M059J (cell line): ENCODE measurements at regions not wholly inside any gene's neighbourhood (a gene's known extent, or its start where the extent isn't known, plus 50 kb on each side); places are given as distances from the start of the nearest gene placed in this dataset.
"Not testable (repeated sequence)": the region's sequence is repeated elsewhere in the genome, so short reads cannot be mapped to it uniquely, and the experiment has no call there.

Experiments
- DNase-seq: peaks from one replicate; pipeline ENCODE4 v3.0.0-alpha.2; 2012; ENCODE audit warnings: low read depth

DNA sequence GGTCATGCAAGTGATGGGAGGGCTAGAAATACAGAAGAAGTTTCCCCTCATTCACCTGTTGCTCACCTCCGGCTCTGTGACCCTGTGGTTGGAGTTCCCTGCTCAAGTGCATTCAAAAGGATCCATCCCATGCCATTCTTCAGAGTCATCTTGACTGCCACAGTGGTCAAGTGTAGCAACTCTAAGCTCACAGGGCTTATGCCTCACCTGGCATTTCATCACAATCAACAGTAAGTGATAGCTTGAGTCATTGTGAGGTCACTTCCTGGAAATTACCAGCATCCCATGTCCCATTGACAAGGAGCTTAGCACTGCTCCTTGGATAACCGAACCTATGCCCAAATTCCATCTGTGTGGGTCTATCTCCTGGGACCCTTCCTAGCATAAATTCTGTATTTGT is 55.6 kb downstream of the OR4C45 start:
- DNase-seq = peak; percentile 20

DNA sequence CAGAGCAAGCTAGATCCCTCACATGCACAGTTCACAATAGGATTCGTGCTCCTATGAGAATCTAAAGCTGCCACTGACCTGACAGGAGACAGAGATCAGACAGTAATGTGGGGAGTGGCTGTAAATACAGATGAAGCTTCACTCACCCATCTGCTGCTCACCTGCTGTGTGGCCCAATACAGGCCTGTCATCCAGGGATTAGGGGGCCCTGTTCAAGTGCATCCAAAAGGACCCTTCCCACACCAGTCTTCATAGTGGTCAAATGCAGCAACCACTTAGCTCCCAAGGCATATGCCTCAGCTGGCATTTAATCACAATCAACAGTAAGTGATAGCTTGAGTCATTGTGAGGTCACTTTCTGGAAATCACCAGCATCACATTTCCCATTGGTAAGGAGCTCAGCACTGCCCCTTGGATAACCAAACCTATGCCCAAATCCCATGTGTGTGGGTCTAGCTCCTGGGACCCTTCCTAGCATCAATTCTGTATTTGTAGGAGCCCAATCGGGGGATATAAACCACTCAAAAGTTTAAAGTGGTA is 65.6 kb downstream of the OR4C45 start:
- DNase-seq = peak; percentile 5

- DNase-seq = no peak
These were observed 70.2 kb downstream of the OR4C45 start for GRCh38 chr11:50102916-50103315.

DNA sequence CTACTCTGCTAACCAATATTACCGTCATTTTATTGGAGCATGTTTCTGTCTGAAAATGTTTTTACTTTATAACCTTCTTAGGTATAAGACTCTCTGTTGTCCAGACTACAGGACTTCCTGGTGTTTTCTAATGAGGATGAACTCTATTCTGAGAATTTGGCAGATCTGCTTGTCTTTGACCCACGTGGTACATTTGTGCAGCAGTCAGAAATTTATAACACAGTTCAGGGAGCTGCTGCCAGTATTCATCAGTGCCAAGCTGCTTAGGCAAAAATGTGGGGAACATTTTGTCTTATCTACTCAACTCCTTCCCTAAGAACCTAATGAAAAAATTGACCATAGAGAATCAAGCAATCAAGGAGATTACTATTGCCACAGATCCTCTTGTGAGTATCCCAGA is 108.0 kb downstream of the OR4C45 start:
- DNase-seq = not testable (repeated sequence)

GRCh38 chr11:50146308-50146707 is 113.6 kb downstream of the OR4C45 start:
- not testable (repeated sequence) for DNase-seq

DNA sequence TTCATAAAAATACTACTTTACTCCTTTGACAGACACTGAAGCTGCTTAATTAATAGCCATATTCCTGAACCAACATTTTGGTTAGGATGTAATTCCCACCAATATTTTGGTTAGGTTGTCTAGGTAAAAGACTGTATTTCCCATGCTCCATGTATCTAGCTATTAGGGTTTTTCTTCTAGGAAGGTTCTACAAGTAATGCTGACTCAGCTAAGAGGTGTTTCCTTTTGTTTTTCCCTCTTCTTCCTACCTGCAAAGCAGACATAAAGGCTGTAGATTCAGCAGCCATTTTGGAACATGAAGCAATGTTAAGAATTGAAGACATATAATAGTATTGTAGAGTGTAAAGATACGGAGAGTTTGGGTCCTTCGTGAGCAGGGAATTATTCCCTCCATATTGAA is 115.3 kb downstream of the OR4C45 start:
- not testable (repeated sequence) for DNase-seq

DNA sequence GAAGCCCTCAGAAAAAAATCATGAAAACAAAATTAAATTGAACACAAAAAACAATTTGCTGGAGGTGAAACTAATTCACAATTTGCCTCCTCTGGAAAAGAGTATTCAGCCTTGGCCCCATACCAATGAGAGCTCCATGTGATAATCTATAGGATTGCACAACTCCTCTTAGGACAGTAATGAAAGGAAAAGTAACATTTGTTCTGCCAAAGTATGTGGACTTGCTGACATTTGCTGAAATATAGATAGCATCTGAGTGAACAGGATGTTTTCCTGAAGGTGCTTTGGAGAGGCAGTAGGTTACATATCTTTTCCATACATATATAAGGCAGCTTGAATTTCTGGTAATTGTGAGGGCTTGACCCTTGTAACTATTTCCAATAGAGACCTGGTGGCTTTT is 122.8 kb downstream of the OR4C45 start:
- DNase-seq = no peak

- DNase-seq = no peak
These were observed 131.4 kb downstream of the OR4C45 start for GRCh38 chr11:50164050-50164449.

GRCh38 chr11:50169634-50170033 is 137.0 kb downstream of the OR4C45 start:
- DNase-seq = no peak

DNA sequence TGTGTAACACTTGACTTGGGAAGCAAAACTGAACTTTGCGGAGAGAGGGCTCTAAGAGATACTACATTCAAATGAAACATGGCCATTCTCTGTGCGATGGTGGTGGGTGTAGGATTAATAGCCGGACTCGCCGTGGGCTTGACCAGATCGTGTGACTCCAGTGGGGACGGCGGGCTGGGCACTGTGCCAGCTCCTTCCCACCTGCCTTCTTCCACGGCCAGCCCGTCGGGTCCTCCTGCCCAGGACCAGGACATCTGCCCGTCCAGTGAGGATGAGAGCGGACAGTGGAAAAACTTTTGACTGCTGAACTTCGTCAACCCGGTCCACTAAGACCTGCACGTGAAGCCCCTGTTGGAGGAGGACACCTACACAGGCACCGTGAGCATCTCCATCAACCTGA is 137.4 kb downstream of the OR4C45 start:
- no peak for DNase-seq

GRCh38 chr11:50174189-50174588 is 141.5 kb downstream of the OR4C45 start:
- peak; percentile 6 for DNase-seq

- DNase-seq = no peak
These were observed 142.3 kb downstream of the OR4C45 start for GRCh38 chr11:50174975-50175374.

- no peak for DNase-seq
These were observed 146.1 kb downstream of the OR4C45 start for GRCh38 chr11:50178737-50179136.

DNA sequence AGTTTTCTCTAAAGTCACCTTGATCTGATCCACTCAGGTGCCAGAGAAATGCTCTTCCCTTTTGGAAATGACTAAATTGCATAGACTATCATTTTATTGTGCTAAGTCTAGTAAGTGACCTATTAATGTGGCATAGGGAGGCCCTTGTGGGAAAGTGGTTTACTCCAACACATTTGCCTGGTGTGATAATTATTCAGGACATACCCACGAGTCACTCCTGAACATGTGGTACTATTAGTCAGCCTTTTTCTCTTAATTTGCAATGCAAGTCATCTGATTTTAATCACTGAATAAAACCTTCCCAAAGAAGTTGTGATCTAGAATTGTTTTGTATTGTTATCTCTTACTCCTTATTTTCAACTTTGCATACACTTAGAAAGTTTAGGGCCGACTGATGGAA is 148.7 kb downstream of the OR4C45 start:
- no peak for DNase-seq

DNA sequence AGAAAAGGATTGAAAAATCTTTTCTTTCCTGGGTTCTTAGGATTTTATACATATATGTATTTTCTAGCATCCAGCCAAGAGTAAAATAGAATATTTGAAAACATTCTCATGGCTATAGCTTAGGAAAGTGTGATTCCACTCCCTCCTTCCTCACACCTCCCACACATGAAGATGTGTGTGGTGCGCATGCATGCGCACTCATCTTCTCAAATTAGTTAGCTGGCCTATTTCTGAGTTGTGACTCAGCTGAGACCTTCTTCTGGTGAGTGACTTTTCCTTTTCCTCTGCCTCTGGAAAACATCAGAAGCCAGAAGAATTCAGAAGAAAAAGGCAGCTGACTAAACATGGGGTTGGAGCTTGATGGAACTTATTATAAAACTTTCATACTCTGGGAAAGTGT is 149.8 kb downstream of the OR4C45 start:
- DNase-seq = no peak

DNA sequence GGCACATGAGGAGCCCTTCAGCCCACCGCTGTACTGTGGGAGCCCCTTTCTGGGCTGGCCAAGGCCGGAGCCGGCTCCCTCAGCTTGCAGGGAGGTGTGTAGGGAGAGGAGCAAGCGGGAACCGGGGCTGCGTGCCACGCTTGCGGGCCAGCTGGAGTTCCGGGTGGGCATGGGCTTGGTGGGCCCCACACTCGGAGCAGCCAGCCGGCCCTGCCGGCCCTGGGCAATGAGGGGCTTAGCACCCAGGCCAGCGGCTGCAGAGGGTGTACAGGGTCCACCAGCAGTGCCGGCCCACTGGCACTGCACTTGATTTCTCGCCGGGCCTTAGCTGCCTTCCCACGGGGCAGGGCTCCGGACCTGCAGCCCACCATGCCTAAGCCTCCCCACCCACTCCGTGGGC is 150.5 kb downstream of the OR4C45 start:
- DNase-seq = not testable (repeated sequence)

GRCh38 chr11:50186146-50186545 is 153.5 kb downstream of the OR4C45 start:
- DNase-seq = no peak

- DNase-seq = no peak
These were observed 154.5 kb downstream of the OR4C45 start for GRCh38 chr11:50187220-50187619.

- DNase-seq = no peak
These were observed 155.4 kb downstream of the OR4C45 start for GRCh38 chr11:50188040-50188439.

DNA sequence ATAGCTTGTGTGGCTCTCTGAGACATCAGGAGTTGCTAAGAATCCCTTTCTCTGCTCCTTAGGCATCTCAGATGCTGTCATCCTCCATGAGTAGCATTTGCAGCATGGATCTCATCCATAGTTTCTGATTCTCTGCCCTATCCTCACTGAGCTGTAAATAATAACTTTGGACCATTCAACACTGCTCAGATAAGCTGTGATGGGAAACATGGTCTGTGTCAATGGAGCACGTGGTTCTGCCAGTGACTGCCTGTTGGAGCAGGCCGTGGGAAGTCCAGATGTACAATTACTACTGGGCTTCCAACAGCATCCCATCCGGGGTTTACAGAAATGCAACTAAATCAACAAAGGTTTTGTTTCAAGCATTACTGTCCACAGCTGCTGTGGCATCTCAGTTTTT is 160.1 kb downstream of the OR4C45 start:
- DNase-seq = no peak

- DNase-seq = no peak
These were observed 181.7 kb downstream of the OR4C45 start for GRCh38 chr11:50214376-50214775.

GRCh38 chr11:50220651-50221050 is 188.0 kb downstream of the OR4C45 start:
- no peak for DNase-seq

DNA sequence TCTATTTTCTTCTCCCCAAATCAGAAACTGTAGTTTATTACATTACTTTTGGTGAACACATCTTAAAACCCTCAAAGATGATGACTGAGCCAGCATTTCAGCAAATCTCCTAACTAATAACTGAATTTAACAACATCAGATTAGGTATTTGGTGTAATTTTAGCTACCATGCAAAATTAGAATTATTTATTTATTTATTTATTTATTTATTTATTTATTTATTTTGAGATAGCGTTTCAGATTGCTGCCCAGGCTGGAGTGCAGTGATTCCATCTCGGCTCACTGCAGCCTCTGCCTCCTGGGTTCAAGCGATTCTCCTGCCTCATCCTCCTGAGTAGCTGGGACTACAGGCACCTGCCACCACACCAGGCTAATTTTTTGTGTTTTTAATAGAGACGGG is 205.7 kb downstream of the OR4C45 start:
- DNase-seq = not testable (repeated sequence)

DNA sequence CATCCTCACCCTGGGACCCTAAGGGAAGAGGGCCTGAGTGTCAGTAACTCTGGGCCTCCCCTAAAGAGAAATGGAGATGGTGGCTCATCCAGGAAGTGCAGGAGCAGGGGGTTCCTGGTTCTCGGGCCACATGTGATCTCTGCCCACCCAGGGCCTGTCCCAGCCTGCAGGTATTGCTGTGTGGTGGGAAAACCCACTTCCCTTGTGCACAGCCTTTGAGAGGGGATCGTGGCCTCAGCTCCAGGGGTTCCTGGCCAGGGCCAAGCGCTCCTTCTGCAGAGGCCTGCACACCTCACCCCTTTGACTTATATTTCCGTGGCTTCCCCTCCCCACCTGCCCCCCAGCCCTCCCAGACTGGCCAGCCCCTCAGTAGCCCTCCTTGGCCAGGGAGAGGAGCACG is 213.5 kb downstream of the OR4C45 start:
- DNase-seq = no peak

DNA sequence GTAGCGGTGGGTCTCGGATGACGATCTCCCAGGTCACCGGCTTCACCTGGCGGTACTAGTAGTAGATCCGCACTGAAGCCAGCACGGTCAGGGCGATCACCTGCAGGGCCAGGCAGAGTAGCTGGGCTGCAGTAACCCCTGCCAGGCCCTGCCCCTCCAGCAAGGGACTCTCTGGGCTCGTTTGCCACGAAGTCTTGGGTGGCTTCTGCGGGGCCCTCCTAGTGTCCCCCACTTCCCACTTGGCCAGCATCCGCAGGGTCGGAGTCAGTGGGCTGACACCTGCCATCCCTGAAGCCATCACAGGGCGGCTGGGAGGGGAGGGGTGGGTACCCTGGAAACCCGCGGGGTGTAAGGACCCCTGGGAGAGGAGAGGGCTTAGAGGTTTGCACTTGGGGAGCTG is 214.0 kb downstream of the OR4C45 start:
- DNase-seq = no peak
